Omental fat pad (tissue), 3 donors: ENCODE measurements at regions not wholly inside any gene's neighbourhood (a gene's known extent, or its start where the extent isn't known, plus 50 kb on each side); places are given as distances from the start of the nearest gene placed in this dataset.

ENCODE experiments used
- ATAC-seq: fragments of 150-250 bp; one replicate; pipeline ENCODE4 v1.9.1; 2016; ENCODE audit warnings: mild to moderate bottlenecking, moderate library complexity; ENCODE audit not compliant: low FRiP score
- DNase-seq: peaks from one replicate; pipeline ENCODE4 v3.0.0-alpha.2; 2019; ENCODE audit warnings: low spot score
- TF ChIP-seq, protein P1 (sequence below), 3 donors: fragments of 450-650 bp; IDR thresholded peaks; one replicate each; pipeline ENCODE4 v1.5.1; 2016 to 2017; ENCODE audit warnings: antibody characterized with exemption in 3 of 3, mild to moderate bottlenecking in 3 of 3, moderate library complexity in 2 of 3

- TF ChIP-seq, protein P1, sequence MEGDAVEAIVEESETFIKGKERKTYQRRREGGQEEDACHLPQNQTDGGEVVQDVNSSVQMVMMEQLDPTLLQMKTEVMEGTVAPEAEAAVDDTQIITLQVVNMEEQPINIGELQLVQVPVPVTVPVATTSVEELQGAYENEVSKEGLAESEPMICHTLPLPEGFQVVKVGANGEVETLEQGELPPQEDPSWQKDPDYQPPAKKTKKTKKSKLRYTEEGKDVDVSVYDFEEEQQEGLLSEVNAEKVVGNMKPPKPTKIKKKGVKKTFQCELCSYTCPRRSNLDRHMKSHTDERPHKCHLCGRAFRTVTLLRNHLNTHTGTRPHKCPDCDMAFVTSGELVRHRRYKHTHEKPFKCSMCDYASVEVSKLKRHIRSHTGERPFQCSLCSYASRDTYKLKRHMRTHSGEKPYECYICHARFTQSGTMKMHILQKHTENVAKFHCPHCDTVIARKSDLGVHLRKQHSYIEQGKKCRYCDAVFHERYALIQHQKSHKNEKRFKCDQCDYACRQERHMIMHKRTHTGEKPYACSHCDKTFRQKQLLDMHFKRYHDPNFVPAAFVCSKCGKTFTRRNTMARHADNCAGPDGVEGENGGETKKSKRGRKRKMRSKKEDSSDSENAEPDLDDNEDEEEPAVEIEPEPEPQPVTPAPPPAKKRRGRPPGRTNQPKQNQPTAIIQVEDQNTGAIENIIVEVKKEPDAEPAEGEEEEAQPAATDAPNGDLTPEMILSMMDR (IDR thresholded peaks at IDR 0.05): no peak
- no peak for ATAC-seq
- DNase-seq: no peak
These were observed 581.5 kb upstream of the KLF12 start for GRCh38 chr13:74715718-74716117.

GRCh38 chr13:74710006-74710405 is 575.8 kb upstream of the KLF12 start:
- no peak for DNase-seq
- ATAC-seq: peak; percentile 44
- TF ChIP-seq, protein P1 (IDR thresholded peaks at IDR 0.05): no peak

- TF ChIP-seq, protein P1 (IDR thresholded peaks at IDR 0.05): no peak
- no peak for ATAC-seq
- DNase-seq: no peak
These were observed 575.0 kb upstream of the KLF12 start for GRCh38 chr13:74709226-74709625.

GRCh38 chr13:74708629-74709028 is 574.4 kb upstream of the KLF12 start:
- TF ChIP-seq, protein P1 (IDR thresholded peaks at IDR 0.05): no peak
- ATAC-seq: peak; percentile 23
- DNase-seq: no peak

- DNase-seq (no peak), ATAC-seq (no peak)
- TF ChIP-seq, protein P1 (IDR thresholded peaks at IDR 0.05): no peak
These were observed 573.1 kb upstream of the KLF12 start for GRCh38 chr13:74707291-74707690.

- TF ChIP-seq, protein P1 (IDR thresholded peaks at IDR 0.05): no peak
- ATAC-seq (no peak), DNase-seq (no peak)
These were observed 572.6 kb upstream of the KLF12 start for GRCh38 chr13:74706801-74707200.

- TF ChIP-seq, protein P1 (IDR thresholded peaks at IDR 0.05): no peak
- DNase-seq (no peak), ATAC-seq (no peak)
These were observed 571.2 kb upstream of the KLF12 start for GRCh38 chr13:74705438-74705837.
